Astrocyte (in vitro differentiated cells and primary cell): ENCODE measurements at regions not wholly inside any gene's neighbourhood (a gene's known extent, or its start where the extent isn't known, plus 50 kb on each side); places are given as distances from the start of the nearest gene placed in this dataset.

Experiments used
- DNase-seq: peaks from one replicate; pipeline ENCODE4 v3.0.0-alpha.2; 2010; ENCODE audit warnings: low read depth
- FAIRE-seq: peaks from 2 replicates; lab custom pipeline; 2011; peaks lifted over from hg19 to GRCh38; lab: Jason Lieb, UNC
- H2AFZ ChIP-seq: 2 replicates; pipeline ENCODE4 v1.6.0; 2012; ENCODE audit warnings: low read depth, low read length, inconsistent platforms
- H3K27ac ChIP-seq: 2 replicates; pipeline ENCODE4 v1.5.1; 2011; ENCODE audit warnings: low read depth, low read length, inconsistent platforms
- H3K27me3 ChIP-seq: 2 replicates; pipeline ENCODE4 v1.6.0; 2011; ENCODE audit warnings: low read length, inconsistent platforms; ENCODE audit not compliant: insufficient read depth
- H3K36me3 ChIP-seq: 2 replicates; pipeline ENCODE4 v1.5.1; 2011; ENCODE audit warnings: low read length, inconsistent platforms; ENCODE audit not compliant: insufficient read depth
- H3K4me1 ChIP-seq: 2 replicates; pipeline ENCODE4 v1.5.1; 2011; ENCODE audit warnings: low read length, inconsistent platforms; ENCODE audit not compliant: insufficient read depth
- H3K4me2 ChIP-seq: 2 replicates; pipeline ENCODE4 v1.6.0; 2012; ENCODE audit warnings: low read length, inconsistent platforms
- H3K4me3 ChIP-seq: 2 replicates; pipeline ENCODE4 v1.5.1; 2011; ENCODE audit warnings: low read depth, mild to moderate bottlenecking, low read length, inconsistent platforms; ENCODE audit not compliant: insufficient read depth
- H3K79me2 ChIP-seq: 2 replicates; pipeline ENCODE4 v1.6.0; 2012; ENCODE audit warnings: mild to moderate bottlenecking, low read length, inconsistent platforms; ENCODE audit not compliant: insufficient read depth
- H3K9ac ChIP-seq: 2 replicates; pipeline ENCODE4 v1.6.0; 2012; ENCODE audit warnings: mild to moderate bottlenecking, low read length, inconsistent platforms
- H3K9me3 ChIP-seq: 2 replicates; pipeline ENCODE4 v1.5.1; 2012; ENCODE audit warnings: low read depth, mild to moderate bottlenecking, low read length, inconsistent platforms; ENCODE audit not compliant: insufficient read depth
- H4K20me1 ChIP-seq: 2 replicates; pipeline ENCODE4 v1.6.0; 2012; ENCODE audit warnings: low read length, inconsistent platforms; ENCODE audit not compliant: insufficient read depth
- H3K27ac Mint-ChIP-seq: one replicate; pipeline ENCODE4 v1.8.0; 2021; ENCODE audit warnings: mild to moderate bottlenecking, mixed read lengths; ENCODE audit not compliant: unreplicated experiment
- H3K27me3 Mint-ChIP-seq: one replicate; pipeline ENCODE4 v1.8.0; 2021; ENCODE audit warnings: low read depth, mixed read lengths; ENCODE audit not compliant: unreplicated experiment
- H3K36me3 Mint-ChIP-seq: one replicate; pipeline ENCODE4 v1.8.0; 2021; ENCODE audit warnings: low read depth, mixed read lengths; ENCODE audit not compliant: unreplicated experiment
- H3K4me1 Mint-ChIP-seq: one replicate; pipeline ENCODE4 v1.8.0; 2021; ENCODE audit warnings: low read depth, mixed read lengths; ENCODE audit not compliant: unreplicated experiment
- H3K4me3 Mint-ChIP-seq: one replicate; pipeline ENCODE4 v1.8.0; 2021; ENCODE audit warnings: mild to moderate bottlenecking, moderate library complexity, mixed read lengths; ENCODE audit not compliant: unreplicated experiment
- H3K9me3 Mint-ChIP-seq: one replicate; pipeline ENCODE4 v1.8.0; 2021; ENCODE audit warnings: mild to moderate bottlenecking, mixed read lengths; ENCODE audit not compliant: unreplicated experiment
- CTCF ChIP-seq: IDR thresholded peaks from 2 replicates; pipeline ENCODE4 v1.5.1; 2011; ENCODE audit warnings: low read depth, mild to moderate bottlenecking, inconsistent platforms, low read length, moderate library complexity; ENCODE audit not compliant: insufficient read depth
- EZH2 ChIP-seq: IDR thresholded peaks from 2 replicates; pipeline ENCODE4 v1.6.1; 2012; ENCODE audit warnings: mild to moderate bottlenecking, low read length, inconsistent platforms; ENCODE audit not compliant: insufficient read depth

- peaks cover 14% of the 10 kb centered on the region for H3K9me3 Mint-ChIP-seq
- no peaks in the 10 kb centered on the region for H3K36me3 Mint-ChIP-seq
- Histone ChIP-seq H3K9ac (no peak overlapping the region), H3K27ac (no peak overlapping the region), H3K4me1 (no peaks in the 10 kb centered on the region), H3K9me3 (peaks cover 4% of the 10 kb centered on the region), H3K4me2 (no peak overlapping the region), H4K20me1 (no peaks in the 10 kb centered on the region), H3K27me3 (peaks cover 19% of the 10 kb centered on the region), H3K79me2 (no peaks in the 10 kb centered on the region), H2AFZ (no peak overlapping the region), H3K36me3 (no peaks in the 10 kb centered on the region), H3K4me3 (no peak overlapping the region)
- peaks cover 2% of the 10 kb centered on the region for H3K4me1 Mint-ChIP-seq
- DNase-seq (no peak), FAIRE-seq (no peak)
- no peak for TF ChIP-seq EZH2
- H3K4me3 Mint-ChIP-seq = no peak overlapping the region
- peaks cover 60% of the 10 kb centered on the region for H3K27me3 Mint-ChIP-seq
- H3K27ac Mint-ChIP-seq = no peak overlapping the region
Observed at GRCh38 chr17:77746393-77746792, 212.1 kb upstream of the TNRC6C start.

- H3K9me3 Mint-ChIP-seq = peaks cover 14% of the 10 kb centered on the region
- no peaks in the 10 kb centered on the region for H3K36me3 Mint-ChIP-seq
- Histone ChIP-seq H3K4me2 (no peak overlapping the region), H3K79me2 (no peaks in the 10 kb centered on the region), H3K9ac (no peak overlapping the region), H3K36me3 (no peaks in the 10 kb centered on the region), H3K9me3 (no peaks in the 10 kb centered on the region), H4K20me1 (no peaks in the 10 kb centered on the region), H3K27me3 (peaks cover 19% of the 10 kb centered on the region), H3K27ac (no peak overlapping the region), H3K4me1 (no peaks in the 10 kb centered on the region), H2AFZ (no peak overlapping the region), H3K4me3 (no peak overlapping the region)
- FAIRE-seq (no peak), DNase-seq (no peak)
- no peak overlapping the region for H3K27ac Mint-ChIP-seq
- peaks cover 55% of the 10 kb centered on the region for H3K27me3 Mint-ChIP-seq
- TF ChIP-seq CTCF = no peak
- TF ChIP-seq EZH2 = no peak
- no peak overlapping the region for H3K4me3 Mint-ChIP-seq
- H3K4me1 Mint-ChIP-seq = peaks cover 2% of the 10 kb centered on the region
Observed at GRCh38 chr17:77746896-77747554, 211.5 kb upstream of the TNRC6C start.

- H3K27me3 ChIP-seq = peaks cover 17% of the 10 kb centered on the region
Observed at GRCh38 chr17:77748436-77748835, 210.1 kb upstream of the TNRC6C start.

More at GRCh38 chr17:77748436-77748835, 210.1 kb upstream of the TNRC6C start:
- Histone ChIP-seq H3K9me3 (no peaks in the 10 kb centered on the region), H3K27ac (no peak overlapping the region), H3K4me3 (no peak overlapping the region), H2AFZ (no peak overlapping the region), H3K4me2 (no peak overlapping the region), H4K20me1 (no peaks in the 10 kb centered on the region), H3K36me3 (no peaks in the 10 kb centered on the region), H3K79me2 (no peaks in the 10 kb centered on the region), H3K4me1 (no peaks in the 10 kb centered on the region), H3K9ac (no peak overlapping the region)
- Mint-ChIP-seq H3K9me3 (peaks cover 18% of the 10 kb centered on the region), H3K27ac (no peak overlapping the region), H3K4me3 (no peak overlapping the region), H3K4me1 (peaks cover 2% of the 10 kb centered on the region), H3K27me3 (peaks cover 52% of the 10 kb centered on the region), H3K36me3 (no peaks in the 10 kb centered on the region)
- FAIRE-seq (no peak), DNase-seq (no peak)
- TF ChIP-seq CTCF (no peak), EZH2 (no peak)
